Neutrophil (primary cell): ENCODE measurements at regions not wholly inside any gene's neighbourhood (a gene's known extent, or its start where the extent isn't known, plus 50 kb on each side); places are given as distances from the start of the nearest gene placed in this dataset.

Source experiments
- H3K27ac ChIP-seq: fragments of 200-600 bp; sonication (generic); 2 replicates; pipeline ENCODE4 v1.5.1; 2016; ENCODE audit warnings: mild to moderate bottlenecking, moderate library complexity
- H3K27me3 ChIP-seq: fragments of 200-600 bp; sonication (generic); 2 replicates; pipeline ENCODE4 v1.6.0; 2016; ENCODE audit warnings: mild to moderate bottlenecking
- H3K36me3 ChIP-seq: fragments of 200-600 bp; sonication (generic); 2 replicates; pipeline ENCODE4 v1.5.1; 2017
- H3K4me1 ChIP-seq, 2 experiments: fragments of 200-600 bp in 1 of 2; sonication (generic) in 1 of 2; 1 replicate in 1 of 2; 2 replicates in 1 of 2; pipeline versions ENCODE4 v1.5.1 to v1.6.1; 2013 to 2016; ENCODE audit warnings: low read depth in 1 of 2, low read length in 1 of 2, mild to moderate bottlenecking in 1 of 2, moderate library complexity in 1 of 2; ENCODE audit not compliant: control insufficient read depth in 1 of 2, insufficient read depth in 1 of 2
- H3K4me3 ChIP-seq, 2 experiments: fragments of 200-600 bp in 1 of 2; sonication (generic) in 1 of 2; 1 replicate in 1 of 2; 2 replicates in 1 of 2; pipeline ENCODE4 v1.5.1; 2013 to 2016; ENCODE audit warnings: low read depth in 1 of 2, low read length in 1 of 2, mild to moderate bottlenecking in 1 of 2, moderate library complexity in 1 of 2
- H3K9me3 ChIP-seq: fragments of 200-600 bp; sonication (generic); 2 replicates; pipeline ENCODE4 v1.5.1; 2016
- CTCF ChIP-seq: fragments of 200-600 bp; sonication (generic); IDR thresholded peaks from 2 replicates; pipeline ENCODE4 v1.5.1; 2016; ENCODE audit warnings: antibody characterized with exemption

DNA sequence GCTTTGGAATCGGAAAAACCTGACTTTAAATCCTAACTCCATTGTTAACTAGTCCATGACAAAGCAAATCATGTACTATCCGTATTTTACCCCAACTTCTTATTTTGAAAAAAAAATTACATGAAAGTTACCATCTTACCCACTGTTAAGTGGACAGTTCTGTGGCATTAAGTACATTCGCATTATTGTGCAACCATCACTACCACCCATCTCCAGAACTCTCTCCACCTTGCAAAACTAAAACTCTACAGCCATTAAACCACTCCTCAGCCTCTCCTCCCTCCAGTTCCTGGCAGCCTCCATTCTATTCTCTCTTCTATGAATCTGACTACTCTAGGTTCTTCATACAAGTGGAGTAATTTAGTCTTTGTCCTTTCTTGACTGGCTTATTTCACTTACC is 176.5 kb downstream of the USP12 start:
- no peak overlapping the region for H3K4me3 ChIP-seq
- no peak for TF ChIP-seq CTCF
- H3K4me1 ChIP-seq = no peaks in the 10 kb centered on the region
- no peaks in the 10 kb centered on the region for H3K36me3 ChIP-seq
- H3K9me3 ChIP-seq = no peaks in the 10 kb centered on the region
- H3K27me3 ChIP-seq = no peaks in the 10 kb centered on the region
- H3K27ac ChIP-seq = no peak overlapping the region

GRCh38 chr13:26993780-26994179 is 177.8 kb downstream of the USP12 start:
- Histone ChIP-seq H3K4me3 (no peak overlapping the region), H3K27ac (no peak overlapping the region), H3K4me1 (no peaks in the 10 kb centered on the region), H3K36me3 (no peaks in the 10 kb centered on the region), H3K9me3 (no peaks in the 10 kb centered on the region), H3K27me3 (no peaks in the 10 kb centered on the region)
- TF ChIP-seq CTCF = no peak

DNA sequence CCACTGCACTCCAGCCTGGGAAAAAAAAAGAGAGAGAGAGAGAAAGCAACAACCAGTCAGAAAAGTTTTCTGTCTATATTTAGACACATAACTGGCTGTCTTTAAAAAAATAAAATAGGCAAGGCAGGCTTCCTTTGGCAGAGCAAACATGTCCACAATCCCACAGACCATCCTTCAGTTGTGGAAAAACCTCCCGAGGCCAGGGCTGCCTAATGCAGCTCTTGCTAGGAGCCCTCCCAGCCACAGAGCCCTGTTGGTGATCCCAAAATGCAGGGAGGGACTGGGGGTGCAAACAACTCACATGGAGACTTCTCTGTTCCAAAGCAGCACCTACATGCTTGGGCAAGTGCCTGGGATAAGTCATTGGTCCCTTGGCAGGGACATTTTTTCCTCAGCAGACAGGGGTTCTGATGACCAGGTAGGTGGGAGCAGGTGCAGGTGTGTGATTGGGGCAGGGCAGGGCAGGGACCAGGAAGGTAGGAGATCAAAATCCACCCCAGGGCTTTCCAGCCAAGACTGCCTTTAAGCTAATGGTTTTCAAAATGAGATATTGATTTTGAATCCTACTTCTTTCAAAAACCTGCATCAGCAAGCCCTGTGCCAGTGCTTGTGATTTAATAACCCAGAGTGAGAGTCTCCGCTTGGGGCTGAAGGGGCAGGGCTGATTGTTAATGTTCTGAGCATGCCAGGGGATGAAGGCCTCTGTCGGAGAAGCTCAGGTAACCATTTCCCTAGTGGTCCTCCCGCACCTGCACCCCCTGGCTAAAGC is 178.5 kb downstream of the USP12 start:
- H3K27ac ChIP-seq = no peak overlapping the region
- no peaks in the 10 kb centered on the region for H3K36me3 ChIP-seq
- no peak overlapping the region for H3K4me3 ChIP-seq
- H3K27me3 ChIP-seq = no peaks in the 10 kb centered on the region
- no peaks in the 10 kb centered on the region for H3K9me3 ChIP-seq
- H3K4me1 ChIP-seq = no peaks in the 10 kb centered on the region
- no peak for TF ChIP-seq CTCF

DNA sequence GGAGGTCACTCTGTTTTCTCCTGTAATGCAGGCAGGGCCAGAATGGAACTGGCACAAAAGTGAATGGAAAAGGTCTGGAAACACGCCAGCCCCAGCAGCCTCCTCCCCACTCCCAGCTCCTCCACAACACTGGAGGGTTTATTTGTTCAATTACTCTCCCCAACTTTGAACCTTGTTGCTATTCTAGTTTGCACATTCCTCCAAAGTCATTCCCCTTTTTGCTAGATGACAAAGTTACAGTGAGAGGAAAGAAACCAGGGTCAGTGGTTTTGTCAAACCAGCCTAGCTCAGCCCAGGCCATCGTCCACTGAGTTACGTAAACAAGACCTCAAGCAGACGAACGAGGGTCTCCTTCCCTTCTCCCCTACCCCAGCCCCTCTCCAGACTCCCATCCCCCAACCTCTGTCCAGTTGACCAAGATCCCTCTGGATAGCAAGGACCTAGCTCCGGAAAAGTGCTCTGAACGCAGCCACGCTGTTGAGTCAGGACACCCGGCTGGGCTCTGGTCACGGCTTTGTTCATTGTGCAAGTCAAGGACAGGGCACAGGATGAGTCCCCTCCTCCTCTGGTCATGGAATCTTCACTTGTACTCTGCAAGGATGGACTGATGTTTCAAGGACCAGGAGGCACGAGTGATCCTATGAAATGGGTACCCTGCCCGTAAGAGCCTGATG is 180.0 kb downstream of the USP12 start:
- no peak overlapping the region for H3K4me3 ChIP-seq
- H3K27me3 ChIP-seq = no peaks in the 10 kb centered on the region
- TF ChIP-seq CTCF = no peak
- no peaks in the 10 kb centered on the region for H3K36me3 ChIP-seq
- H3K9me3 ChIP-seq = no peaks in the 10 kb centered on the region
- H3K27ac ChIP-seq = no peak overlapping the region
- H3K4me1 ChIP-seq = no peaks in the 10 kb centered on the region

GRCh38 chr13:26989957-26990713 is 181.5 kb downstream of the USP12 start:
- Histone ChIP-seq H3K4me1 (no peaks in the 10 kb centered on the region), H3K9me3 (no peaks in the 10 kb centered on the region), H3K36me3 (no peaks in the 10 kb centered on the region), H3K27me3 (no peaks in the 10 kb centered on the region), H3K4me3 (no peak overlapping the region), H3K27ac (no peak overlapping the region)
- TF ChIP-seq CTCF = no peak
